ENCODE measurements at regions not wholly inside any gene's neighbourhood (a gene's known extent, or its start where the extent isn't known, plus 50 kb on each side); places are given as distances from the start of the nearest gene placed in this dataset.

DNA sequence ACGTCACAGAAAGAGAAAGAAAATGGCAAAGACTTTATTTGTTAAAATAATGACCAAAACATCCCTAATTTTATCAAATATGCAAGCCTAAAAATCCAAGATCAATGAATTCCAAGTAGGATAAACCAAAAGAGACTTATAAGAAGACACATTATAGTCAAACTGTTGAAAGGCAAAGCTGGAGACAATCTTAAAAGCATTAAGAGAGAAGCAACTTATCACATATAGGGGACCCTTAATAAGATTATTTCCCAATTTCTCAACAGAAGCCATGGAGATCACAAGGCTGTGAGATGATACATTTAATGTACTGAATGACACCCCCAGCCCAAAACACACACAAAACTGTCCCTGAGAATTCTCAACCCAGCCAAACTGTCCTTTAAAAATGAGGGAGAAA lies 228.7 kb downstream of the COG6 start:
- TF ChIP-seq, protein P1, sequence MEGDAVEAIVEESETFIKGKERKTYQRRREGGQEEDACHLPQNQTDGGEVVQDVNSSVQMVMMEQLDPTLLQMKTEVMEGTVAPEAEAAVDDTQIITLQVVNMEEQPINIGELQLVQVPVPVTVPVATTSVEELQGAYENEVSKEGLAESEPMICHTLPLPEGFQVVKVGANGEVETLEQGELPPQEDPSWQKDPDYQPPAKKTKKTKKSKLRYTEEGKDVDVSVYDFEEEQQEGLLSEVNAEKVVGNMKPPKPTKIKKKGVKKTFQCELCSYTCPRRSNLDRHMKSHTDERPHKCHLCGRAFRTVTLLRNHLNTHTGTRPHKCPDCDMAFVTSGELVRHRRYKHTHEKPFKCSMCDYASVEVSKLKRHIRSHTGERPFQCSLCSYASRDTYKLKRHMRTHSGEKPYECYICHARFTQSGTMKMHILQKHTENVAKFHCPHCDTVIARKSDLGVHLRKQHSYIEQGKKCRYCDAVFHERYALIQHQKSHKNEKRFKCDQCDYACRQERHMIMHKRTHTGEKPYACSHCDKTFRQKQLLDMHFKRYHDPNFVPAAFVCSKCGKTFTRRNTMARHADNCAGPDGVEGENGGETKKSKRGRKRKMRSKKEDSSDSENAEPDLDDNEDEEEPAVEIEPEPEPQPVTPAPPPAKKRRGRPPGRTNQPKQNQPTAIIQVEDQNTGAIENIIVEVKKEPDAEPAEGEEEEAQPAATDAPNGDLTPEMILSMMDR (IDR thresholded peaks at IDR 0.05), result no peak
- H3K27ac Mint-ChIP-seq, result no peak overlapping the region
- H3K9me3 Mint-ChIP-seq, result peaks cover 24% of the 10 kb centered on the region
- DNase-seq (no peak), ATAC-seq (ENCODE audit: low read depth) (no peak)
- ChIA-PET POLR2A (no interaction called here), CTCF (no interaction called here)
- intact Hi-C loops (cut with micrococcal nuclease), result no loop called here
- H3K36me3 Mint-ChIP-seq (ENCODE audit: low read depth), result no peaks in the 10 kb centered on the region
- no peaks in the 10 kb centered on the region for H3K4me1 Mint-ChIP-seq
- H3K4me3 Mint-ChIP-seq, result no peak overlapping the region
- H3K27me3 Mint-ChIP-seq, result peaks cover 8% of the 10 kb centered on the region

DNA sequence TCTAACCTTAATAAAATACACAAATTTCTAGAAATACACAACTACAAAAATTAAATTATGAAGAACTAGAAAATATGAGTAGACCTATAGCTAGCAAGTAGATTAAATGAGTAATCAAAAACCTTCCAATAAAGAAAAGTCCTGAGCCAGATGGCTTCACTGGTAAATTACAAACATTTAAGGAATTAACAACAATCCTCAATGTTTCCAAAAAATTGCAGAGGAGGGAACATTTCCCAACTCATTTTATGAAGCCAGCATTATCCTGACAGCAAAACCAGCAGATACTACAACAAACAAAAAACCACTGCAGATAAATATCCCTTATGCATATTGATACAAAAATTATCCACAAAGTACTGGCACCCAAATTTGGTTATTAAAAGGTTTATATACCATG lies 230.9 kb downstream of the COG6 start:
- Mint-ChIP-seq H3K9me3 (peaks cover 24% of the 10 kb centered on the region), H3K4me1 (no peaks in the 10 kb centered on the region), H3K36me3 (ENCODE audit: low read depth) (no peaks in the 10 kb centered on the region), H3K27me3 (peaks cover 3% of the 10 kb centered on the region), H3K27ac (no peak overlapping the region), H3K4me3 (no peak overlapping the region)
- TF ChIP-seq, protein P1 (IDR thresholded peaks at IDR 0.05), result no peak
- ATAC-seq (ENCODE audit: low read depth), result no peak
- CTCF ChIA-PET, result no interaction called here
- POLR2A ChIA-PET, result no interaction called here
- no peak for DNase-seq
- intact Hi-C loops (cut with micrococcal nuclease), result no loop called here

DNA sequence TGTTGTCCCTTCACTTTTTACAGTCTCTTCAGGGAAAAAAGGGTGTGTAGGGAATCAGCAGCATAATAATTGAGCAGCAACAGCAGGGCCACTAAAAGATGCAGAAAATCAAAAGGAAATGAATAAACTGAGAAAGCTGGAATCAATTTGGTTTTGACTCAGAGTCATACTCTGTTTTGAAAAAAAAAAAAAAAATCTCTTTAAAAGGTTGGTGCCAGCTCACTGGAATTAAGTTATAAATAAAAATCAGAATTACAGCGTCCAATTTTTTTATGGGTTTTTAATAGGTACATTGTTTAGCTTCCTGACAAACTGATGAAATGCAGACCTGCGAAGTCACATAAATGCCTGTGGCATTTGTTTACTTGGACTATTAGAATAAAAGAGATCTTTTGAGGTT lies 231.9 kb downstream of the COG6 start:
- ChIA-PET CTCF (no interaction called here), POLR2A (no interaction called here)
- no peak overlapping the region for H3K27ac Mint-ChIP-seq
- ATAC-seq (ENCODE audit: low read depth) (no peak), DNase-seq (no peak)
- TF ChIP-seq, protein P1 (IDR thresholded peaks at IDR 0.05), result no peak
- H3K4me1 Mint-ChIP-seq, result no peaks in the 10 kb centered on the region
- H3K27me3 Mint-ChIP-seq, result peaks cover 3% of the 10 kb centered on the region
- peaks cover 22% of the 10 kb centered on the region for H3K9me3 Mint-ChIP-seq
- H3K4me3 Mint-ChIP-seq, result no peak overlapping the region
- no peaks in the 10 kb centered on the region for H3K36me3 Mint-ChIP-seq (ENCODE audit: low read depth)
- intact Hi-C loops (cut with micrococcal nuclease), result no loop called here

DNA sequence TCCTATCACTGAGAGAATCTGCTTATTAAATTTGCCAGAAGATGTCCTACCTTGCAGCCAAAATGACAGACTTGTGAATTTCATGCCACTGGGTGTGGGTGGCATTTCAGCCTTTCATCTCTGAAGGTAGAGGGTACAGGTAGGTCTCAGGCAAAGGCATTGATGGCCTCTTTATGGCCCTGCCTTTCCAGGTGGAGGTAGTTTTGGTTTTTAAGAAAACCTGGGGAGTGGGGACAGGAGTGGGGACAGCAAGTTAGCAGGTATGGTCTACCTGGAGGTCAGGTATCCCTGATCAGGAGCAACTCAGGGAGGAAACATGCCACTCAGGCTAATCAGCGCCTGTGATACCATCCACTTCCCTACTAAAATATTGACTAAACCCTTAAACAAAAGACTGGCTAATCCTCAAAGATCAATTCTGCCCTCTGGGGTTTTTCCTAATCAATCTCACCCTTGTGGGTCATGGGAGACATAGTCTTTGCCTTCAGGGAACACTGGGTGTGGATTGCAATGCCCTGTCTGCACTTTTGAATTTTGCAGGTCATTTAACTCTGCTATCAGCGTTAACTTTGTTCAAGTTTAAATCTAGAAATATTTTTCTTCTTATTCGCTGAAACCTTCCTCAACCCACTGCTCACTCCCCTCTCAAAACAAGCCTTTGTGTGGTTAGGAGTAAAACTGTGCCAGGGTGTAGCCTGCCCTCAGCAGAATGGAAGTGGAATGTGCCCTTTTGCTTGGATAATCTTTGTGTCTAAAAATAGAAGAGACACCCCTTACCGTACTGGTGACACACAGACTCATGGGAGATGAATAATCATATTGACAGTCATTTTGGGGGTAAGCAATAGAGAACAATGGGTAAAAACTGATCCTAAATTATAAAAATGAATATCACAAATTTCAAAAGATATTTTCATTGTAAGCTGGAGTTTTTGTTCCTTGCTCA lies 233.7 kb downstream of the COG6 start:
- Mint-ChIP-seq H3K36me3 (ENCODE audit: low read depth) (no peaks in the 10 kb centered on the region), H3K9me3 (peaks cover 11% of the 10 kb centered on the region), H3K4me3 (no peak overlapping the region), H3K27ac (no peak overlapping the region), H3K4me1 (peaks cover 3% of the 10 kb centered on the region), H3K27me3 (peaks cover 12% of the 10 kb centered on the region)
- ChIA-PET CTCF (no interaction called here), POLR2A (no interaction called here)
- TF ChIP-seq, protein P1 (IDR thresholded peaks at IDR 0.05), result no peak
- DNase-seq, result no peak
- ATAC-seq (ENCODE audit: low read depth), result no peak
- intact Hi-C loops (cut with micrococcal nuclease), result no loop called here

DNA sequence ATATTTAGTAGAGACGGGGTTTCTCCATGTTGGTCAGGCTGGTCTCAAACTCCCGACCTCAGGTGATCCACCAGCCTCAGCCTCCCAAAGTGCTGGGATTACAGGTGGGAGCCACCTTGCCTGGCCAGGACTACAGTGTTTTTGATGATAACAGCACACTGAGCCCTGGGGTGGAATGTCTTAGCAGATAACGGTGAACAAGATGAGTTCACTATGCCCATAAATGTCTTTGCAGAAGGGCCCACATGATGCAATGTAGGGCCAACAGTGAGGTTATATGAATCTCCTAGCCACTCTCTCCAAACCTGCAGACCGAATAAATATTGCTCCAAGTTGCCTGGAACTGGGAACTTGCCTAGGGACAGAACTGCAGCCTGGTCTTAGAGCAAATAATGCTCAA lies 235.1 kb downstream of the COG6 start:
- H3K36me3 Mint-ChIP-seq (ENCODE audit: low read depth), result no peaks in the 10 kb centered on the region
- H3K27me3 Mint-ChIP-seq, result peaks cover 12% of the 10 kb centered on the region
- ChIA-PET CTCF (no interaction called here), POLR2A (no interaction called here)
- ATAC-seq (ENCODE audit: low read depth) (no peak), DNase-seq (no peak)
- intact Hi-C loops (cut with micrococcal nuclease), result no loop called here
- TF ChIP-seq, protein P1 (IDR thresholded peaks at IDR 0.05), result no peak
- H3K27ac Mint-ChIP-seq, result no peak overlapping the region
- no peak overlapping the region for H3K4me3 Mint-ChIP-seq
- H3K4me1 Mint-ChIP-seq, result peaks cover 3% of the 10 kb centered on the region
- peaks cover under 1% of the 10 kb centered on the region for H3K9me3 Mint-ChIP-seq
